ENCODE measurements at regions not wholly inside any gene's neighbourhood (a gene's known extent, or its start where the extent isn't known, plus 50 kb on each side); places are given as distances from the start of the nearest gene placed in this dataset.
"Not testable (repeated sequence)": the region's sequence is repeated elsewhere in the genome, so short reads cannot be mapped to it uniquely, and the experiment has no call there.

DNA sequence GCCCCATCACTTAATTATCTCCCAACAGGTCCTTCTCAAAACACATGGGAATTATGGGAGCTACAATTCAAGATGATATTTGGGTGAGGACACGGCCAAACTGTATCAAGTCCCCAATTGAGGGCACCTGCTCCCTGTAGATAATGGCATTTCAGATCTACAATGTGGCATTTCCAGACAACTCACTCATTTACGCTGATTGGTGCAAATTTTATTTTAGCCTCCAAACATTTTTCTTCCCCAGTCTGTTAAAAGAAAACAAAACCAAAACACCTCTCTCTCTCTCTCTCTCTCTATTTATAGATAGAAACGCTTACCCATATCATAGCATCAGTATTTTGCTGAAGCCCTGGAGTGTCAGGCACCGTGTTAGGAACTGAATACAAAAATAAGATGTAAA, 148.7 kb upstream of the KLF6 start:
- no peak for ATAC-seq
- DNase-seq (ENCODE audit: low spot score) = no peak

DNA sequence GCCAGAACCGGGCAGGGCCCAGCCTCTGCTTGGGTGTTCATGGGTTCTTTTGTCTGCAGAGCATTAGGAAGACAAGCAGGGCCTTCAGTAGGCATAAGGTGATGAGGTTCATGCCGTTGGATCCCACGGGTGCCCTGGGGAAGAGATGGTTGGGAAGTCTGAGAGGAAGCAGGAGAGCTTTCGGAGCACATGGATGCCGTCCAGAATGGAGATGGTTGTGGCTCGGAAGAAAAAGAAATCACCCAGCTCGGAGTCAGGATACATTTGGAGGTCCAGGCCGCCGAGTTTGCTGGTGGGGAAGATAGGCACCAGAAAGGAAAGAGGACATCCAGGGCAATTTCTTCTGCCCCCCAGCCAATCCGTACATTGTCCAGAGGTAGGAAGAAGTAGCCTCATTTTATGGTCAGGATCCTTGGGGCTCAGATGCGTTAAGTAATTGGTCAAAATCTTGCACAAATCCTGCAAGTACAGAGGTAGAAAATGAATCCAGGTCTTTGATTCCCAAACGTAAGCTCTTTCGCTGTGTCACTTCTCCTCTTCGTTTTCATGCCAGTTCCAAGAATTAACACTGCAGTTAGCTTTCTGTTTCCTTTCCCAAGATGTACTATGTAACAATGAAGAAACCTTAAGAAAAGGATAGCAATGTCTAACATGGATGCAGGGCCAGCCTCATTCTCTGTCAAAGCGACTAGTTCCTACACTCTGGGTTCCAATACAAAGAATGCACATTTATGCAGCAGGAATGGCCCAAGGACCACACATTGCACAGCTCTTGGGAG, 147.8 kb upstream of the KLF6 start:
- DNase-seq (ENCODE audit: low spot score) (no peak), ATAC-seq (no peak)

GRCh38 chr10:3931901-3932300, 146.9 kb upstream of the KLF6 start:
- DNase-seq (ENCODE audit: low spot score) (no peak), ATAC-seq (no peak)

DNA sequence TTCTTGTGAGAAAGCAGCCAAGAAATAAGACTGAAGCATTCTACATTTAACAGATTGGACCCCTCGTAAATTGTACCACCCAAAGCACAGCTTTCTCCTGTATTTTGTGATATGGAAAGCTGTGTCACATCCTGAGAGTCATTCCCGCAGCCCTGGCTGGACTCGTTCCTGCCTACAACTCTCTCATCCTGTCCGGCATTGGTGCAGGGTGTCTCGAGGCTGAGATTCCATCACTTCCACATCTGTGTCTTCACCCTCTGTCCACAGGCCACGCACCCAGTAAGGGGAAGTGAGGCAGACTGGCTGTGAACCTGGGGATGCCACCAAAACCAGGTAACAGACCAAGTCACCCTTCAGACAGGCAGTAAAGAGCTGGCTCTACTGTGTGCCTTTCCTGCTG, 146.2 kb upstream of the KLF6 start:
- DNase-seq (ENCODE audit: low spot score) (no peak), ATAC-seq (no peak)

DNA sequence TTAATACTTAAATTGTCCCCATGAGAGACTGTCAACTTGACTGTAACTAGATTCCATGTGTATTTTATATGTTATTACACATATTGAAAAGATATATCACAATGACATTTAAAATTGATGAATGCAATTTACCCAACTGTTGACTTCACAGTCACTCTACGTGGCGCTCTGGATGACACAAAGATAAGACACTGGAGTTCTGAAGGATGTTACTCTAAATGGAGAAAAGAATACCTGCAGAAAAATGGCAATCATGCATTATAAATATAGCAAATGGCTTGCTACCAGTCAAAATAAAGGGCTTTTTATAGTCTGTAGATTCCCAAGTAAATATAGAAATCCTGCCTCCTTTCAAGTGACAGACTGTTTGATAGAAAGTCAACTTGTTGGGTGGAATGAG, 143.6 kb upstream of the KLF6 start:
- DNase-seq (ENCODE audit: low spot score) = no peak
- no peak for ATAC-seq

GRCh38 chr10:3928078-3928477, 143.1 kb upstream of the KLF6 start:
- DNase-seq (ENCODE audit: low spot score) (no peak), ATAC-seq (no peak)

DNA sequence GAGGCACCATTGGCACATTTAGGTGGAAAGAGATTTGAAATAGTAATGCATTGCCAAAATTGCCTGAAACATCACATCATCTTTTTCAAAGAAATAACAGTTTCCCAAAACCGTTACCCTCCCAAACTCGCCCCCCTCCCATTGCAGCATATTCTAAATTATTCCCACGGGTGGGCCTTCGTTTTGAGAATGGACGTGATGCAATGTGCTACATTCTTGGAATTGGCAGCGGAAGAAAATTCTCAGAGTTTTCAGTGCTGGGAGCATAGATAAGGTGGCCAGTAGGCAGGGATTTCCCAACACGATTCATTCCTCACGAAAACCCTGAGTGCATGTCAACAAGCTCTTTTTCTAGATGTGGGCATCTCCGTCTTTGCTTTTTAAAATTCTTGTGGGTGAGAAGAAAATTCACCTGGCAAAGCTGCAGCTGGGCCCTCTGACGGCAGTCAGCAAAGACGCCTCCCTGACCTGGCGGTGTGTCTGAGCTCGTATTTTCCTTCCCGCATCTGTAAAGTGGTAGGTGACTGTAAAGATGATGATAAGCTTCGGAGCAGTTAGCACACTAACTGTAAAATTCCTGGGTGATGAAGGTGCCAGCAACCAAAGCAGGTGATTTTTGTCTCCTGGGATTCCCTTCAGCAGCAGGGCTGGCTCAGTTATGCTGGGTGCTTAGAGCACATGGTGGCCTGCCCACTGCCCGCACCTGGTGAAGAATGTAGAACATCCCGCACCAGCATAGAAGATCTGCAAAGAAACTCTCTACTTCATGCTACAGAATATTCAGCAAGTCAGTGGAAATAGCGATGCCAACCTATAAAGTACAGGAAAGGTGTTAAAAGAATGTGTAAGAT, 141.9 kb upstream of the KLF6 start:
- no peak for DNase-seq (ENCODE audit: low spot score)
- ATAC-seq = no peak

GRCh38 chr10:3926258-3926657, 141.2 kb upstream of the KLF6 start:
- DNase-seq (ENCODE audit: low spot score) (no peak), ATAC-seq (no peak)

DNA sequence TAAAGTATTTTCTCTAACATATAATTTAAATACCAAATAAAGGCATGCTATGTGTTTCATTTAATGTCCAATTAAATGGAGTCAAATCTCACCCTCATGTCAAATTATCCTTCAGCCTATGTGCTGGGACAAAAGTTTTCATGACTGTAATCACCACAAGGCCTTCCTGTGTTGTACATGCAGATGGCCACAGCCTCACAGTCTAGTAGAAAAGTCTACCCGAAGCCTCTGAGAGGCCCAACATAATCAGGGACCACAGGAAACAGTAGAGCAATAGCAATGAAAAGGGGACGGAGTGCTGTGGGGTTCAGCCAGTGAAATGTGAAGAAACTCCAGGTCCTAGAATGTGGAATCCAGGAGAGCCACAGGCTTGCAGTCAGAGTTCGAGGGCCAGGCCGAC, 140.2 kb upstream of the KLF6 start:
- ATAC-seq = no peak
- no peak for DNase-seq (ENCODE audit: low spot score)

DNA sequence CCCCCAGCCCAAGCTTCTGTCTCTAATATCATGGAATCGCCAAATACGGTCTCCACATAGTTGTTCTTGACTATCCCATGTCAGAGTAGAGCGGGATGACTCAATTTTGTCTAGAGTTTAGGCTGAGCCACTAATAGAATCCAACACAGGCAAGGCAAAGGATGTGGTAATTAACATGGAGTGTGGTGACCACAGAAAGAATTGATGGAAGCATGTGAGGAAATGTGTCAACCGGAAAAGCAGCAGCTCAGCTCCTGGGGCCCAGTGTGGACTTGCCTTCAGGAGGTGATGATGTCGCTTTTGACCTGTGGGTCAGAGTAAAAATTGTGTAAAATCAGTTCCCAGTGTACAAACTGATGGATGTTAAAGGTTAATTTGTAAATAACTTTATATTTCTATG, 139.3 kb upstream of the KLF6 start:
- ATAC-seq = no peak
- DNase-seq (ENCODE audit: low spot score) = no peak

- ATAC-seq = no peak
- no peak for DNase-seq (ENCODE audit: low spot score)
Measured at GRCh38 chr10:3923033-3923432, 138.0 kb upstream of the KLF6 start.

- DNase-seq (ENCODE audit: low spot score) = no peak
- no peak for ATAC-seq
Measured at GRCh38 chr10:3919709-3920308, 134.8 kb upstream of the KLF6 start.

GRCh38 chr10:3917392-3917791, 132.4 kb upstream of the KLF6 start:
- not testable (repeated sequence) for ATAC-seq; DNase-seq (ENCODE audit: low spot score)

DNA sequence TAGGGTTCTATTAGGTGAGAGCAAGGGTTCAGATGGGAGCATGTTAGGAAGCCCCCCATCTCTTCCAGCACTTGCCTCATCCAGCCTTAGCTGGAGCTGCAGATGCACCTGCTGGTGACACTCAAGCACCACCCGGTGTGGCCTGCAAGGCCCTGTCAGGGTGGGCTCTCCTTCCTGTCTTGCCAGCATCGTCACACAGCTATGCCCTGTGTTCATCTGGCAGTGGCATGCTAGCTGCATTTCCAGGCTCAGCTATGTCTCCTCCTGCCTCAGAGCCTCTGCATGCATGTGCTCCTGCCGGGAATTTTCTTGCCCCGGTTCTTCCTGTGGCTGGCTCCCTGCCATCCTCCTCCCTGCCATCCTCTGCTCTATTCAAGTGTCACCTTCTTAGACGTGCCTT, 129.7 kb upstream of the KLF6 start:
- no peak for ATAC-seq

DNA sequence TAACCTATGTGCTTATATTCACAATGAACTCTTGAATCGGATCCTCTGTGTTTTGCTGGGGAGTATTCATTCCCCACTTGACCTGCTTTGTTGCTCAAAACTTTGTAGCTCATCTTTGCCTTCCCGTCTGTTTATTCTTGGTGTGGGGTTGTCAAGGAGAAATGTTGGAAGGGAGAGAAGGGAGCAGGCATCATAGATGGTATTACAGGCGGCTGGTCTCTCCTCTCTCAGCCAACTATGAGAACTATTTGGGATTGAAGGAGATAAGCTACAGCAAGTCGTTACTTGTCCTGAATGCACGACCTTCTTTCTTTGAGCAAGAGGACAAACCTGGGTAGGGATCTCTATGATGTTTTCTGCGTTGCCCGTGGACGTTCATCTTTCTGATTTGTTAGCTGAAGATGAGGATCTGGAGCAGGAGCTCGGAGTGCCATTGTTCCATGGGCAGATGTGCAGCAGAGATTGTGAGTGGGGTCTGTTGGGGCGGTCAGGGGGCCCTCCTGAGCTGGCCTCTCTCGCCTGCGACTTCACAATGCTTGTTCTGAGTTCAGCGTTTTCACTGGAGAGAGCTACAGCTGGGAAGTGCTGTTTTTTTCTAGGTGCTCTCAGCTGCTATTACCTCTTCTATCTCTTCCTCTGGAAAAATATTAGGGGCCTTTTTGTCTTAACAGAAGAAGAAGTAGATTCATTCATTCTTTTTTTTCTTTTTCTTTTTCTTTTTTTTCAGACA, 126.9 kb upstream of the KLF6 start:
- DNase-seq (ENCODE audit: low spot score) (no peak), ATAC-seq (no peak)

More for the DNA sequence above, 129.7 kb upstream of the KLF6 start:
- no peak for DNase-seq (ENCODE audit: low spot score)

DNA sequence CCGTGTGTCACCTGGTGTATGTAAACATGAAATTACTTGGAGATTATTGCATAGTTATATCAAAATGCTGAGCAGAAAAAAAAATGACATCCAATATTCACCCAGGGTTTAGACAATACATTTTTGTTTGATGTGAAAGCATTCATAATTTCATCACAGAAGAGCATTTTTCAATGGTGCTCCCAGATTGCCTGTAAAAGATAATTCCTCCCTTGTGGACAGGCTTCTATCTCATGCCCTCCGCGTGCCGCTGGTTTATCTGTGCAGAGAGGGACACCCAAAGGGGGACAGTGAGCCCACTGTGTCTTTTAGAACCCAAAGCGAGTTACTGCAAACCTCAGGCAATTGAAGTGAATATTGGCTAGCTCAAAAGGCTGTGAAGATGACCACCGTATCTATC, 126.2 kb upstream of the KLF6 start:
- ATAC-seq (no peak), DNase-seq (ENCODE audit: low spot score) (no peak)

GRCh38 chr10:3909339-3909738, 124.3 kb upstream of the KLF6 start:
- no peak for ATAC-seq

GRCh38 chr10:3908183-3908582, 123.2 kb upstream of the KLF6 start:
- DNase-seq (ENCODE audit: low spot score) (no peak), ATAC-seq (no peak)

More at GRCh38 chr10:3909339-3909738, 124.3 kb upstream of the KLF6 start:
- no peak for DNase-seq (ENCODE audit: low spot score)

DNA sequence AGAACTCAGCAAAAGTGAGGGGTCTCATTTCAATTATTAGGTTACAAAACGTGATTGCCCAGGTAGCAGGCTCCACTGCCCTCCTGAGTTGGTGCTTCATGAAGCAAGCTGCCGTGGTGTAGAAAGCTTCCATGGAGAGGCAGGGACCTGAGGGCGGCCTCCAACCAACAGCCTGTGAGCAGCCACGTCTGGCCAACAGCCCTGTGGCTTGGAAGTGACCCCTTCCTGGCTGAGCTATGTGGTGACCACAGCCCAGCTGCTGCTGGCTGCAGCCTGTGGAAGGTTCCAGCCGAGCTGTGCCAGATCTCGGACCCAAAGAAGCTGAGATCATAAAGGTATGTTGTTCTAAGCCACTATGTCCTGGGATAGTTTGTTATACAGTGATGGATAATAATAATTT, 122.5 kb upstream of the KLF6 start:
- ATAC-seq = no peak
- DNase-seq (ENCODE audit: low spot score) = no peak

GRCh38 chr10:3906511-3907111, 121.6 kb upstream of the KLF6 start:
- ATAC-seq (no peak), DNase-seq (ENCODE audit: low spot score) (no peak)
